HCT116 (cell line): ENCODE measurements at regions not wholly inside any gene's neighbourhood (a gene's known extent, or its start where the extent isn't known, plus 50 kb on each side); places are given as distances from the start of the nearest gene placed in this dataset.

Experiments
- ATF3 ChIP-seq: IDR thresholded peaks from 2 replicates; pipeline ENCODE4 v1.6.1; 2012
- CTCF ChIP-seq, 3 experiments: fragments of 200-600 bp in 1 of 3; sonication (generic) in 1 of 3; IDR thresholded peaks in 2 of 3; conservative IDR thresholded peaks in 1 of 3; 2 replicates each; pipeline ENCODE4 v1.5.1; 2012 to 2017; ENCODE audit warnings: low read depth in 2 of 3, low read length in 2 of 3, antibody characterized with exemption in 1 of 3, borderline replicate concordance in 1 of 3, control low read depth in 1 of 3, mild to moderate bottlenecking in 1 of 3, mixed read lengths in 1 of 3, mixed run types in 1 of 3, moderate library complexity in 1 of 3; ENCODE audit not compliant: insufficient read depth in 1 of 3
- EZH2 ChIP-seq: fragments of 200-600 bp; sonication (generic); IDR thresholded peaks from 2 replicates; pipeline ENCODE4 v1.6.1; 2017; ENCODE audit warnings: antibody characterized with exemption, mixed run types
- EZH2phosphoT487 ChIP-seq: fragments of 200-600 bp; IDR thresholded peaks from 2 replicates; pipeline ENCODE4 v1.6.1; 2018; ENCODE audit warnings: antibody characterized with exemption, borderline replicate concordance
- FOSL1 ChIP-seq: IDR thresholded peaks from 2 replicates; pipeline ENCODE4 v1.6.1; 2012; ENCODE audit warnings: low read depth
- JUND ChIP-seq: IDR thresholded peaks from 2 replicates; pipeline ENCODE4 v1.6.1; 2012
- MAX ChIP-seq: IDR thresholded peaks from 2 replicates; pipeline ENCODE4 v1.6.1; 2012
- POLR2A ChIP-seq: IDR thresholded peaks from 2 replicates; pipeline ENCODE4 v1.7.0; 2011; ENCODE audit warnings: borderline replicate concordance; ENCODE audit not compliant: insufficient read depth, insufficient read length; ENCODE audit errors: extremely low read depth
- POLR2AphosphoS5 ChIP-seq: IDR thresholded peaks from 2 replicates; pipeline ENCODE4 v1.6.1; 2011; ENCODE audit warnings: mild to moderate bottlenecking, low read depth, low read length, moderate library complexity
- RAD21 ChIP-seq: IDR thresholded peaks from 2 replicates; pipeline ENCODE4 v1.6.1; 2012; ENCODE audit warnings: low read depth, mild to moderate bottlenecking
- REST ChIP-seq: IDR thresholded peaks from 2 replicates; pipeline ENCODE4 v1.6.1; 2012; ENCODE audit warnings: low read depth
- SIN3A ChIP-seq: IDR thresholded peaks from 2 replicates; pipeline ENCODE4 v1.6.1; 2012; ENCODE audit warnings: low read depth

DNA sequence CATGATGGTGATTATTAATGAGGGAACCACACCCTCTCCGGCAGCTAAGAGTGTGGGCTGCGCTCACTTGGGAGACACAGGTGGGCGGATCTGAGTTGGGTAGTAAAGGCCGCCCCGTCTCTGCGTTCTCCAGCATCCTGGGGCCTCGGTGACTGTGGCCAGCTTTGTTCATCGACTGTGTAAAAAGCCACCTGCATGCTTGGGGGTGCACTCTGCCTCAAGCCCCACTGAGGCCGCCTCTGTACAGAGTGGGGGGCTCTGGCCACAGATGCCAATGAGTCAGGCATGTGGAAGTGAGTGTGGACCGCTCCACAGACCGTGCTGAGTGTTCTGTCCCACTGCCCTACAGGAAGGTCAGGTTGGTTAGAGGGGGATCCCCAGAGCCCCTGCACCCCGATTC is 192.7 kb downstream of the SHANK2 start:
- no peak for TF ChIP-seq FOSL1
- no peak for TF ChIP-seq CTCF (IDR thresholded peaks at IDR 0.05 in 2 of 3, conservative IDR thresholded peaks at IDR 0.05 in 1 of 3; ENCODE audit: borderline replicate concordance in 1 of 3, insufficient read depth in 1 of 3, low read depth in 2 of 3, low read length in 2 of 3)
- TF ChIP-seq POLR2A: no peak
- no peak for TF ChIP-seq RAD21
- no peak for TF ChIP-seq EZH2
- TF ChIP-seq REST: no peak
- TF ChIP-seq ATF3: no peak
- TF ChIP-seq POLR2AphosphoS5: no peak
- no peak for TF ChIP-seq MAX
- TF ChIP-seq EZH2phosphoT487: no peak
- TF ChIP-seq SIN3A: no peak
- TF ChIP-seq JUND: no peak
